ENCODE measurements at regions not wholly inside any gene's neighbourhood (a gene's known extent, or its start where the extent isn't known, plus 50 kb on each side); places are given as distances from the start of the nearest gene placed in this dataset.

GRCh38 chrX:150038315-150038714 is 100.0 kb upstream of the EOLA2 start:
- no peak for DNase-seq
- intact Hi-C loops (cut with DNase I) = no loop called here
- TF ChIP-seq POLR2A (IDR thresholded peaks at IDR 0.05) = no peak
- no peak overlapping the region for H3K4me3 ChIP-seq
- no peaks in the 10 kb centered on the region for H3K27me3 ChIP-seq
- peaks cover 0 to 5% of the 10 kb centered on the region in 2 donors for H3K4me1 ChIP-seq (replicated peaks in 1 of 2)
- 65 to 87% (median 75%) methylated on average over 3 of the region's 3 CpGs for WGBS, 4 donors
- H3K9me3 ChIP-seq (replicated peaks in 1 of 3) = no peaks in the 10 kb centered on the region
- H3K27ac ChIP-seq = no peak overlapping the region
- H3K36me3 ChIP-seq (replicated peaks in 1 of 2) = no peaks in the 10 kb centered on the region

GRCh38 chrX:150038986-150039599 is 100.8 kb upstream of the EOLA2 start:
- TF ChIP-seq CTCF (IDR thresholded peaks at IDR 0.05) (no peak), POLR2A (IDR thresholded peaks at IDR 0.05) (no peak)
- intact Hi-C loops (cut with DNase I) = no loop called here
- Histone ChIP-seq H3K27me3 (no peaks in the 10 kb centered on the region), H3K36me3 (replicated peaks in 1 of 2) (no peaks in the 10 kb centered on the region), H3K9me3 (replicated peaks in 1 of 3) (no peaks in the 10 kb centered on the region), H3K4me1 (replicated peaks in 1 of 2) (peaks cover 0 to 5% of the 10 kb centered on the region in 2 donors), H3K4me3 (no peak overlapping the region), H3K27ac (no peak overlapping the region)
- DNase-seq = no peak
- WGBS, 4 donors = 72 to 91% (median 81%) methylated on average over 1 of the region's 1 CpG

GRCh38 chrX:150041208-150041607 is 102.9 kb upstream of the EOLA2 start:
- Histone ChIP-seq H3K27ac (no peak overlapping the region), H3K4me3 (no peak overlapping the region), H3K27me3 (no peaks in the 10 kb centered on the region), H3K9me3 (replicated peaks in 1 of 3) (no peaks in the 10 kb centered on the region), H3K36me3 (replicated peaks in 1 of 2) (no peaks in the 10 kb centered on the region), H3K4me1 (replicated peaks in 1 of 2) (peaks cover 0 to 1% of the 10 kb centered on the region in 2 donors)
- no peak for TF ChIP-seq POLR2A (IDR thresholded peaks at IDR 0.05)
- no peak for TF ChIP-seq CTCF (IDR thresholded peaks at IDR 0.05)
- DNase-seq = no peak
- WGBS, 4 donors = 64 to 81% (median 75%) methylated on average over 2 of the region's 2 CpGs
- intact Hi-C loops (cut with DNase I) = no loop called here

- no peaks in the 10 kb centered on the region for H3K9me3 ChIP-seq (replicated peaks in 1 of 3)
- H3K27me3 ChIP-seq = no peaks in the 10 kb centered on the region
- DNase-seq = no peak
- intact Hi-C loops (cut with DNase I) = no loop called here
- TF ChIP-seq POLR2A (IDR thresholded peaks at IDR 0.05) = no peak
- TF ChIP-seq CTCF (IDR thresholded peaks at IDR 0.05) = no peak
- 28 to 57% (median 43%) methylated on average over 1 to 2 of the region's 2 CpGs; no CpG with 5 or more reads in 1 of the 4 donors for WGBS, 4 donors
- H3K4me3 ChIP-seq = no peak overlapping the region
- no peaks in the 10 kb centered on the region for H3K4me1 ChIP-seq (replicated peaks in 1 of 2)
- no peaks in the 10 kb centered on the region for H3K36me3 ChIP-seq (replicated peaks in 1 of 2)
- no peak overlapping the region for H3K27ac ChIP-seq
Measured at GRCh38 chrX:150044556-150044955, 106.3 kb upstream of the EOLA2 start.

GRCh38 chrX:150047818-150048217 is 109.5 kb upstream of the EOLA2 start:
- no peak for DNase-seq
- TF ChIP-seq POLR2A (IDR thresholded peaks at IDR 0.05) = no peak
- TF ChIP-seq CTCF (IDR thresholded peaks at IDR 0.05) = no peak
- Histone ChIP-seq H3K4me3 (no peak overlapping the region), H3K27ac (no peak overlapping the region), H3K27me3 (no peaks in the 10 kb centered on the region), H3K4me1 (replicated peaks in 1 of 2) (no peaks in the 10 kb centered on the region), H3K36me3 (replicated peaks in 1 of 2) (no peaks in the 10 kb centered on the region), H3K9me3 (replicated peaks in 1 of 3) (no peaks in the 10 kb centered on the region)
- intact Hi-C loops (cut with DNase I) = no loop called here
- 63 to 96% (median 73%) methylated on average over 4 of the region's 4 CpGs for WGBS, 4 donors

All from adrenal gland (tissue), 9 donors.